Sigmoid colon (tissue), 3 donors: ENCODE measurements at regions not wholly inside any gene's neighbourhood (a gene's known extent, or its start where the extent isn't known, plus 50 kb on each side); places are given as distances from the start of the nearest gene placed in this dataset.

Experiments used
- CTCF ChIP-seq, 4 experiments: fragments of 450-650 bp in 3 of 4; fragments of 200-600 bp in 1 of 4; IDR thresholded peaks; one replicate each; pipeline ENCODE4 v1.5.1; 2016 to 2019; ENCODE audit warnings: antibody characterized with exemption in 4 of 4, mild to moderate bottlenecking in 3 of 4, moderate library complexity in 2 of 4
- POLR2A ChIP-seq, 2 donors: fragments of 450-650 bp; IDR thresholded peaks; one replicate each; pipeline ENCODE4 v1.6.1; 2016; ENCODE audit warnings: antibody characterized with exemption in 2 of 2, mild to moderate bottlenecking in 2 of 2, moderate library complexity in 2 of 2

- TF ChIP-seq POLR2A (IDR thresholded peaks at IDR 0.05) (no peak), CTCF (IDR thresholded peaks at IDR 0.05) (no peak)
These were observed 126.0 kb downstream of the F11 start for GRCh38 chr4:186392017-186392416.
